ENCODE measurements at regions not wholly inside any gene's neighbourhood (a gene's known extent, or its start where the extent isn't known, plus 50 kb on each side); places are given as distances from the start of the nearest gene placed in this dataset.
"Not testable (repeated sequence)": the region's sequence is repeated elsewhere in the genome, so short reads cannot be mapped to it uniquely, and the experiment has no call there.

- TF ChIP-seq POLR2AphosphoS5 (IDR thresholded peaks at IDR 0.05; ENCODE audit: low read depth, low read length) (no peak), PAX5 (IDR thresholded peaks at IDR 0.05; ENCODE audit: insufficient read depth, low read length, severe bottlenecking) (no peak), POU2F2 (IDR thresholded peaks at IDR 0.05; ENCODE audit: low read depth, low read length) (no peak), SPI1 (IDR thresholded peaks at IDR 0.05; ENCODE audit: low read depth, low read length) (no peak), TAF1 (IDR thresholded peaks at IDR 0.05; ENCODE audit: low read depth, low read length) (no peak), POLR2A (IDR thresholded peaks at IDR 0.05; ENCODE audit: low read depth, low read length) (no peak)
- no peak for FAIRE-seq
- DNase-seq (ENCODE audit: insufficient read length, low spot score): no peak
These were observed 130.2 kb upstream of the COBL start for GRCh38 chr7:51446785-51447184.

DNA sequence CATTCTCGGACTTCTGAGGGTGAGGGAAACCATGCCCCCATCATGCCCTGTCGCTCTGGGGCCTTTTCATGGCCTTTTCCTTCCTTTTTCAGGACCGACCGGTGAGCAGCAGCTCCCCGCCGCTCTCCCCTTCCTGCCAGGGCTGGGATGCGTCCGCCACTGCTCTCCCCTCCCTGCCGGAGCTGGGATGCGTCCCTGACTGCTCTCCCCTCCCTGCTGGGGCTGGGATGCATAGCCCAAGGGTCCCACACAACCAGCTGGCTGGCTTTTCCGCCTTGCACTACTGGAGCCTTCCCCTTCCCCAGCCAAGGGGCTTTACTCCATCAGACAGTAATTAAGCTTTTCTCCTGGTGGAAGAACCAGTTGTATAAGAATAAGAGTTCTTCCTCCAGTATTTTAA is 129.7 kb upstream of the COBL start:
- DNase-seq (ENCODE audit: insufficient read length, low spot score) (no peak), FAIRE-seq (no peak)
- TF ChIP-seq POU2F2 (IDR thresholded peaks at IDR 0.05; ENCODE audit: low read depth, low read length) (no peak), SPI1 (IDR thresholded peaks at IDR 0.05; ENCODE audit: low read depth, low read length) (no peak), POLR2AphosphoS5 (IDR thresholded peaks at IDR 0.05; ENCODE audit: low read depth, low read length) (no peak)

DNA sequence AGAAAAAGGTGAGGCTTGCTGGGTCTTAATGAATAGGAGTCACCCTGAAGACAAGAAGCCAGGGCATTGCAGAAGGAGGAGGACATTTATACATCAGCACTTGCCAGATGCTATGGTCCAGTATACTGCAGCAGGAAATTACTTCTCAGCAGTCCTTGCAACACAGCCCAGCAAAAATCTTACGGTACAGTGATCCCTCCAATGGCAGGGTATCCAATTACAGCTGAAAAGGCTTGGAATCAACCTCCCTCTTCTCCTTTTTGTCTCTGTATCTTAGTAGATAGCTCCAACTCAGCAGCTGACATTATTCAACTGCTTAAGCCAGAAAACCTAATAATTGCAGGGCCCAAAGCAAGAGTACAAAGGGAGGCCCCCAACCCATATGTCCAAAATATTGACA is 128.3 kb upstream of the COBL start:
- no peak for TF ChIP-seq POU2F2 (IDR thresholded peaks at IDR 0.05; ENCODE audit: low read depth, low read length)
- DNase-seq (ENCODE audit: insufficient read length, low spot score): no peak
- no peak for FAIRE-seq

DNA sequence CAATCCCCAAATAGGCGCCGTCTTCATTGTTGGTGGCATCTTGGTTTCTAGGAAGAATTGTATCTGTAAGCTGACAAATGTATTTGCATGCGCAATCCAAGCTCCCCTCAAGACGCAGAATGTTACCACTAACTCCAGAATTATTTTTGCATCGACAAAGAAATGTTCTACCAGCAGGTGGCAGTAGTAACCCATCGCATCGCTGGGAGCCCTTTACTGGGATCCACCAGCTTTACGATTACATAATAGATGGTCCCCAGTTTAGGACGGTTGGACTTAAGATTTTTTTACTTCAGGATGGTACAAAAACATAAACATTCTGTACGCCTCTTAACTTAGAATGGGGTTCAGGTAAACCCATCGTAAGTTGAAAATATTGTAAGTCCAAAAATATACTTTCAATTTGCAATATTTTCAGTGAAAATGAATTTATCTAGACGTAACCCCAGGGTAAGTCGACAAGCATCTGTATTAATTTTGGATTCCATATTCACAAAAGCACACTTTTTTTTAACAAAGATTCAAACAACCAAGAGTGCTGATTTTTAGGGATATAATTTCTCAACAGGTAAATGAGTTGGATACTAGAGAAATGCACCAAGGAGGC is 114.0 kb upstream of the COBL start:
- DNase-seq (ENCODE audit: insufficient read length, low spot score): peak; percentile 29
- no peak for TF ChIP-seq POLR2AphosphoS5 (IDR thresholded peaks at IDR 0.05; ENCODE audit: low read depth, low read length)
- TF ChIP-seq POLR2A (IDR thresholded peaks at IDR 0.05; ENCODE audit: low read depth, low read length): no peak
- TF ChIP-seq PAX5 (IDR thresholded peaks at IDR 0.05; ENCODE audit: insufficient read depth, low read length, severe bottlenecking): no peak
- TF ChIP-seq TAF1 (IDR thresholded peaks at IDR 0.05; ENCODE audit: low read depth, low read length): no peak
- TF ChIP-seq POU2F2 (IDR thresholded peaks at IDR 0.05; ENCODE audit: low read depth, low read length): no peak
- TF ChIP-seq SPI1 (IDR thresholded peaks at IDR 0.05; ENCODE audit: low read depth, low read length): no peak
- FAIRE-seq: peak; percentile 84

GRCh38 chr7:51428217-51428887 is 111.7 kb upstream of the COBL start:
- no peak for DNase-seq (ENCODE audit: insufficient read length, low spot score)
- no peak for FAIRE-seq

GRCh38 chr7:51426163-51426562 is 109.6 kb upstream of the COBL start:
- DNase-seq (ENCODE audit: insufficient read length, low spot score) (no peak), FAIRE-seq (no peak)
- TF ChIP-seq SPI1 (IDR thresholded peaks at IDR 0.05; ENCODE audit: low read depth, low read length) (no peak), TAF1 (IDR thresholded peaks at IDR 0.05; ENCODE audit: low read depth, low read length) (no peak)

More at GRCh38 chr7:51428217-51428887, 111.7 kb upstream of the COBL start:
- TF ChIP-seq POLR2A (IDR thresholded peaks at IDR 0.05; ENCODE audit: low read depth, low read length) (no peak), PAX5 (IDR thresholded peaks at IDR 0.05; ENCODE audit: insufficient read depth, low read length, severe bottlenecking) (no peak)

DNA sequence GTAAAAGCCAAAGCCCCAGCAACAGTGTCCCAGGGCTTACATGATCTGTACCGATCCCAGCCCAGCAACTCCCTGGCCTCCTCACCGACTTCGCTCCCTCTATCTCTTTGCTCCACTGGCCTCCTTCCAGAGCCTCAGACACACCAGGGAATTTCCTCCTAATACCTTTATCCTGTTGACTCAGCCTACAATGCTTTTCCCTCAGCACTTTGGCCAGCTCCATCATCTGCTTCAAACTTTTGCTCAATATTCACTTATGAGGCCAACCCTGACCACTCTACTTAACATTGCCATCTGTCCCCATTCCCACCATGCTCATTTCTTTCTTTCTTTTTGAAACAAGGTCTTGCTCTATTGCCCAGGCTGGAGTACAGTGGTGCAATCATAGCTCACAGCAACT is 93.3 kb upstream of the COBL start:
- FAIRE-seq: not testable (repeated sequence)

GRCh38 chr7:51397608-51398007 is 81.0 kb upstream of the COBL start:
- not testable (repeated sequence) for FAIRE-seq; DNase-seq (ENCODE audit: insufficient read length, low spot score)

More for the DNA sequence above, 93.3 kb upstream of the COBL start:
- DNase-seq (ENCODE audit: insufficient read length, low spot score): not testable (repeated sequence)

GRCh38 chr7:51393003-51393402 is 76.4 kb upstream of the COBL start:
- FAIRE-seq; DNase-seq (ENCODE audit: insufficient read length, low spot score): not testable (repeated sequence)

DNA sequence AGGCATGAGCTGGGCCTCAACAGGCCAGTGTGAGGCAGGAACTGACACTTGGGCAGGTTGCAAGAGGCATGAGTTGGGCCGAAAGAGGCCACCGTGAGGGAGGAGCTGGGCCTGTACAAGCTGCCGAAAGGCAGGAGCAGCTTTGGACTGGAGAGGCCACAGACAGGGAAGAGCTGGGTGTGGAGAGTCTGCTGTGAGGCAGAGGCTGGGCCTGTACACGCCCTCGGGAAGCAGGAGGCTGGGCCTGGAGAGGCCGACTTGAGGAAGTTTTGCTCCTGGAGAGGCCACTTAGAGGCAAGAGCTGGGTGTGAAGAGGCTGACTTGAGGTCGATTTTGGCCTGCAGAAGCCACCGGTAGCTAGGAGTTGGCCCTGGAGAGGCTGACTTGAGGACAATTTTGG is 73.3 kb upstream of the COBL start:
- not testable (repeated sequence) for FAIRE-seq; DNase-seq (ENCODE audit: insufficient read length, low spot score)

DNA sequence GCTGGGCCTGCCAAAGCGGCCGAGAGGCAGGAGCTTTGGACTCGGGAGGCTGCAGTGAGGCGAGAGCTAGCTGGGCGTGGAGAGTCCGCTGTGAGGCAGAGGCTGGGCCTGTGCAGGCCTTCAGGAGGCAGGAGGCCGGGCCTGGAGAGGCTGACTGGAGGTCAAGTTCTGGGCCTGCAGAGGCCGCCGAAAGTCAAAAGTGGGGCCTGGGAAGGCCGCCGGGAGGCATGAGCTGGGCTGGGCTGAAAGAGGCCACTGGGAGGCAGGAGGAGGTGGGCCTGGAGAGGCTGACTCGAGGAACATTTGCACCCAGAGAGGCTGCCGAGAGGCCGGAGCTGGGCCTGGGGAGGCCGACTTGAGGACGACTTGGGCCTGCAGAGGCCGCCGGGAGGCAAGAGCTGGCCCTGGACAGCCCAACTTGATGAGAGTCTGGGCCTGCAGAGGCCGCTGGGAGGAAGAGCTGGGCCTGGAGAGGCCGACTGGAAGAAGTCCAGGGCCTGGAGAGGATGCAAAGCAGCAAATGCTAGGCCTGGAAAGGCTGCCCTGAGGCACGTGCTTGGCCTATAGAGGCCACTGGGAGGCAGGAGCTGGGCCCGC is 72.7 kb upstream of the COBL start:
- not testable (repeated sequence) for DNase-seq (ENCODE audit: insufficient read length, low spot score); FAIRE-seq

DNA sequence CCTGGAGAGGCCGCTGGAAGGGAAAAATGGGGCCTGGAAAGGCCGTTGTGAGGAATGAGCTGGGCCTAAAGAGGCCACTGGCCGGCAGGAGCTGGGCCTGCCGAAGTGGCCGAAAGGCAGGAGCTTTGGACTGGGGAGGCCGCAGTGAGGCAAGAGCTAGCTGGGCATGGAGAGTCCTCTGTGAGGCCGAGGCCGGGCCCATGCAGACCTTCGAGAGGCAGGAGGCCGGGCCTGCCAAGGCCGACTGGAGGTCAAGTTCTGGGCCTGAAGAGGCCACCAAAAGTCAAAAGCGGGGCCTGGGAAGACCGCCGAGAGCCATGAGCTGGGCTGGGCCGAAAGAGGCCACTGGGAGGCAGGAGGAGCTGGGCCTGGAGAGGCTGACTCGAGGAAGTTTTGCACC is 71.6 kb upstream of the COBL start:
- DNase-seq (ENCODE audit: insufficient read length, low spot score); FAIRE-seq: not testable (repeated sequence)

DNA sequence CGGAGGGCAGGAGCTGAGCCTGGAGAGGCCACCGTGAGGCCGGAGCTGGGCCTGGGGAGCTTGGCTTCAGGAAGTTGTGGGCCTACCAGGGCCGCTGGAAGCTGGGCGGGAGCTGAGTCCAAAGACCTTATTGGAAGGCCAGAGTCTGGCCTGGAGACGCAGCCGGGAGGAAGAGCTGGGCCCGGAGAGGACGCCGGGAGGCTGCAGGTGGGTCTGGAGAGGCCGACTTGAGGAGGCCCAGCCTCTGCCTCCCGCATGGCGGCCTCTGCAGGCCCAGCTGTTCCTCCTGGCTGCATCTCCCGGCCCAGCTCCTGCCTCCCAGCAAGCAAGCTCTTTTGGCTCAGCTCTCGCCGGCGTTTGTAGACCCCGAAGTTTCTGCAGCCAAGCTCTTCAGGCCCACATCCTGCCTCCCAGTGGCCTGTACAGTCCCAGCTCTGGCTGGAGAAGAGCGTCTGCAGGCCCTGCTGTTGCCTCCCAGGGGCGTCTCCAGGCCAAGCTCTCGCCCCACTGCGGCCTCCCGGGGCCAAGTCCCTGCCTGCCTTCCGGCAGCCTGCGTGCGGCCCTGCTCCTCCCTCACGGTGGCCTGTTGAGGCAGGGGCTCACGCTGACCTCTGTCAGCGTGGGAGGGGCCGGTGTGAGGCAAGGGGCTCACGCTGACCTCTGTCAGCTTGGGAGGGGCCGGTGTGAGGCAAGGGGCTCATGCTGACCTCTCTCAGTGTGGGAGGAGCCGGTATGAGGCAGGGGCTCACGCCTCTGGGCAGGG is 70.4 kb upstream of the COBL start:
- FAIRE-seq: not testable (repeated sequence)

DNA sequence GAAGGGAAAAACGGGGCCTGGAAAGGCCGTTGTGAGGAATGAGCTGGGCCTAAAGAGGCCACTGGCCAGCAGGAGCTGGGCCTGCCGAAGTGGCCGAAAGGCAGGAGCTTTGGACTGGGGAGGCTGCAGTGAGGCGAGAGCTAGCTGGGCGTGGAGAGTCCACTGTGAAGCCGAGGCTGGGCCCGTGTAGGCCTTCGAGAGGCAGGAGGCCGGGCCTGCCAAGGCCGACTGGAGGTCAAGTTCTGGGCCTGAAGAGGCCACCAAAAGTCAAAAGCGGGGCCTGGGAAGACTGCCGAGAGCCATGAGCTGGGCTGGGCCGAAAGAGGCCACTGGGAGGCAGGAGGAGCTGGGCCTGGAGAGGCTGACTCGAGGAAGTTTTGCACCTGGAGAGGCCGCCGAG is 69.6 kb upstream of the COBL start:
- not testable (repeated sequence) for DNase-seq (ENCODE audit: insufficient read length, low spot score); FAIRE-seq

More for the DNA sequence above, 70.4 kb upstream of the COBL start:
- DNase-seq (ENCODE audit: insufficient read length, low spot score): not testable (repeated sequence)

DNA sequence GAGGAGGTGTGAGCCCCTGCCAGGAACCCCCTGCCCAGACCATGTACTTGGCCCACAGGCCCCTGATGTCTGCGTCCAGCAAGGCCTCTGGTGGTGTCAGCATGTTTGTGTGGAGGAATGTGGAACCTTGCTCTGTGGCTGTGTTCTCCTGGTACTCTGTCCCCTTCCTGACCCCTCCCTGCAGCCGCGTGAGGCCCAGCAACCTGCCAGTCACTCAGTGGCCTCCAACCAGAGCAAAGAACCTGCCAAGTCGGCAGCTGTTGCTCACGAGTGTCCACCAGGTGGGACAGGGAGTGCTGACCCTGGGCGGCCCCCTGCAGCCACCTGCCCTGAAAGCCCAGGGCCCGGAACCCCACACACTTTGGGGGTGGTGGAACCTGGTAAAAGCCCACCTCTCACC is 65.6 kb upstream of the COBL start:
- FAIRE-seq: not testable (repeated sequence)

More for the DNA sequence above, 65.6 kb upstream of the COBL start:
- not testable (repeated sequence) for DNase-seq (ENCODE audit: insufficient read length, low spot score)
